Esophagus muscularis mucosa (tissue), 4 donors: ENCODE measurements at regions not wholly inside any gene's neighbourhood (a gene's known extent, or its start where the extent isn't known, plus 50 kb on each side); places are given as distances from the start of the nearest gene placed in this dataset.

ENCODE experiments used
- EP300 ChIP-seq: sonication (generic); formaldehyde crosslinking; IDR thresholded peaks from one replicate; pipeline ENCODE4 v1.6.1; 2017; ENCODE audit warnings: antibody characterized with exemption
- POLR2A ChIP-seq: fragments of 450-650 bp; IDR thresholded peaks from one replicate; pipeline ENCODE4 v1.6.1; 2017; ENCODE audit warnings: antibody characterized with exemption, moderate library complexity, mild to moderate bottlenecking, low read depth
- POLR2AphosphoS5 ChIP-seq, 2 donors: sonication (generic); formaldehyde crosslinking; IDR thresholded peaks; one replicate each; pipeline ENCODE4 v1.6.1; 2017; ENCODE audit warnings: antibody characterized with exemption in 2 of 2
- TF ChIP-seq, protein P1 (sequence below), 3 experiments: fragments of 200-600 bp in 2 of 3; fragments of 450-650 bp in 1 of 3; sonication (generic) in 2 of 3; IDR thresholded peaks; one replicate each; pipeline ENCODE4 v1.5.1; 2017 to 2019; ENCODE audit warnings: antibody characterized with exemption in 3 of 3, mild to moderate bottlenecking in 2 of 3, moderate library complexity in 1 of 3

DNA sequence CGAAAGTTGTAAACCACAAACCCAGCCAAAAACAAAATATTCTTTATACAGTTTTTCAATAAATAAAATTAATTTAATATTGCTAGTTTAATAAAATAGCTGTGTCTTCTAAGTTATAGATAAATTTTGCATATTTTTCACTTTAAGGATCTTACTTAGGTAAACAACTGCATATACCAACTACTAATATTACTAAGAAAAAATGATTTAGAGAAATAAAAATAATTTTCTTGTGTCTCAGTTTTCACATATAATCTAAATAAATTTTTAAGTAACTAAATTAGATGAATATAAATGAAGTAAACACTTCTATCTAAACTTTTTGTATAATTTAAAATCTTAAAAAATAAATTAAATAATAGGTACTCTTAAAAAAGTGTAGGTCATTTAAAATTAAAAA is 67.1 kb upstream of the TOP3B start:
- TF ChIP-seq POLR2A: no peak
- TF ChIP-seq, protein P1, sequence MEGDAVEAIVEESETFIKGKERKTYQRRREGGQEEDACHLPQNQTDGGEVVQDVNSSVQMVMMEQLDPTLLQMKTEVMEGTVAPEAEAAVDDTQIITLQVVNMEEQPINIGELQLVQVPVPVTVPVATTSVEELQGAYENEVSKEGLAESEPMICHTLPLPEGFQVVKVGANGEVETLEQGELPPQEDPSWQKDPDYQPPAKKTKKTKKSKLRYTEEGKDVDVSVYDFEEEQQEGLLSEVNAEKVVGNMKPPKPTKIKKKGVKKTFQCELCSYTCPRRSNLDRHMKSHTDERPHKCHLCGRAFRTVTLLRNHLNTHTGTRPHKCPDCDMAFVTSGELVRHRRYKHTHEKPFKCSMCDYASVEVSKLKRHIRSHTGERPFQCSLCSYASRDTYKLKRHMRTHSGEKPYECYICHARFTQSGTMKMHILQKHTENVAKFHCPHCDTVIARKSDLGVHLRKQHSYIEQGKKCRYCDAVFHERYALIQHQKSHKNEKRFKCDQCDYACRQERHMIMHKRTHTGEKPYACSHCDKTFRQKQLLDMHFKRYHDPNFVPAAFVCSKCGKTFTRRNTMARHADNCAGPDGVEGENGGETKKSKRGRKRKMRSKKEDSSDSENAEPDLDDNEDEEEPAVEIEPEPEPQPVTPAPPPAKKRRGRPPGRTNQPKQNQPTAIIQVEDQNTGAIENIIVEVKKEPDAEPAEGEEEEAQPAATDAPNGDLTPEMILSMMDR (IDR thresholded peaks at IDR 0.05): no peak
- no peak for TF ChIP-seq POLR2AphosphoS5 (IDR thresholded peaks at IDR 0.05)
- TF ChIP-seq EP300: no peak
